Activated CD8-positive, alpha-beta T cell treated with anti-CD3 and anti-CD28 coated beads, Interleukin-2, amount 10 ng/mL, durations not matched to agents 7 days and 5 days (primary cell): ENCODE measurements at regions not wholly inside any gene's neighbourhood (a gene's known extent, or its start where the extent isn't known, plus 50 kb on each side); places are given as distances from the start of the nearest gene placed in this dataset.

Source experiments
- ATAC-seq: fragments of 150-1000 bp; cut with Tn5 transposase; one replicate; pipeline ENCODE4 v1.10.0; 2021; ENCODE audit warnings: moderate library complexity
- CTCF ChIA-PET: fragments of 350-600 bp; sonication (Branson Sonifier 250); formaldehyde crosslinking; loops from one replicate; lab custom pipeline; 2021; ENCODE audit warnings: antibody characterized with exemption; lab: Charles Lee
- POLR2A ChIA-PET: fragments of 350-600 bp; sonication (Branson Sonifier 250); formaldehyde crosslinking; loops from one replicate; lab custom pipeline; 2021; ENCODE audit warnings: antibody characterized with exemption; lab: Charles Lee
- DNase-seq: peaks from one replicate; pipeline ENCODE4 v3.0.0-alpha.2; 2020
- H3K27ac Mint-ChIP-seq: one replicate; pipeline ENCODE4 v1.8.0; 2021; ENCODE audit warnings: mild to moderate bottlenecking, mixed read lengths
- H3K27me3 Mint-ChIP-seq: one replicate; pipeline ENCODE4 v1.8.0; 2021; ENCODE audit warnings: low read depth, mixed read lengths
- H3K36me3 Mint-ChIP-seq: one replicate; pipeline ENCODE4 v1.8.0; 2021; ENCODE audit warnings: low read depth, mixed read lengths
- H3K4me1 Mint-ChIP-seq: one replicate; pipeline ENCODE4 v1.8.0; 2021; ENCODE audit warnings: low read depth, mixed read lengths
- H3K4me3 Mint-ChIP-seq: one replicate; pipeline ENCODE4 v1.8.0; 2021; ENCODE audit warnings: mild to moderate bottlenecking, mixed read lengths
- H3K9me3 Mint-ChIP-seq: one replicate; pipeline ENCODE4 v1.8.0; 2022; ENCODE audit warnings: mixed read lengths; ENCODE audit not compliant: insufficient read depth

- ATAC-seq (no peak), DNase-seq (no peak)
- H3K36me3 Mint-ChIP-seq: no peaks in the 10 kb centered on the region
- no peak overlapping the region for H3K4me3 Mint-ChIP-seq
- no peaks in the 10 kb centered on the region for H3K27me3 Mint-ChIP-seq
- H3K4me1 Mint-ChIP-seq: no peaks in the 10 kb centered on the region
- ChIA-PET CTCF (no interaction called here), POLR2A (no interaction called here)
- no peak overlapping the region for H3K27ac Mint-ChIP-seq
- no peaks in the 10 kb centered on the region for H3K9me3 Mint-ChIP-seq
These were observed 457.4 kb upstream of the CDH4 start for GRCh38 chr20:60794674-60795073.

- ATAC-seq (no peak), DNase-seq (no peak)
- Mint-ChIP-seq H3K27me3 (no peaks in the 10 kb centered on the region), H3K9me3 (no peaks in the 10 kb centered on the region), H3K27ac (no peak overlapping the region), H3K4me1 (no peaks in the 10 kb centered on the region), H3K4me3 (no peak overlapping the region), H3K36me3 (no peaks in the 10 kb centered on the region)
- ChIA-PET CTCF (no interaction called here), POLR2A (no interaction called here)
These were observed 456.4 kb upstream of the CDH4 start for GRCh38 chr20:60795651-60796050.

- no peak for ATAC-seq
- Mint-ChIP-seq H3K4me3 (no peak overlapping the region), H3K27ac (no peak overlapping the region), H3K9me3 (no peaks in the 10 kb centered on the region), H3K36me3 (no peaks in the 10 kb centered on the region), H3K4me1 (no peaks in the 10 kb centered on the region), H3K27me3 (no peaks in the 10 kb centered on the region)
- POLR2A ChIA-PET: no interaction called here
- no peak for DNase-seq
- CTCF ChIA-PET: no interaction called here
These were observed 451.9 kb upstream of the CDH4 start for GRCh38 chr20:60800185-60800584.

- ChIA-PET CTCF (no interaction called here), POLR2A (no interaction called here)
- H3K4me1 Mint-ChIP-seq: no peaks in the 10 kb centered on the region
- H3K27ac Mint-ChIP-seq: no peak overlapping the region
- no peak overlapping the region for H3K4me3 Mint-ChIP-seq
- H3K27me3 Mint-ChIP-seq: no peaks in the 10 kb centered on the region
- DNase-seq (no peak), ATAC-seq (no peak)
- no peaks in the 10 kb centered on the region for H3K9me3 Mint-ChIP-seq
- no peaks in the 10 kb centered on the region for H3K36me3 Mint-ChIP-seq
These were observed 449.4 kb upstream of the CDH4 start for GRCh38 chr20:60802676-60803075.

- Mint-ChIP-seq H3K27ac (no peak overlapping the region), H3K4me1 (no peaks in the 10 kb centered on the region), H3K27me3 (no peaks in the 10 kb centered on the region), H3K36me3 (no peaks in the 10 kb centered on the region), H3K4me3 (no peak overlapping the region), H3K9me3 (no peaks in the 10 kb centered on the region)
- ATAC-seq (no peak), DNase-seq (no peak)
- CTCF ChIA-PET: no interaction called here
- POLR2A ChIA-PET: no interaction called here
These were observed 448.6 kb upstream of the CDH4 start for GRCh38 chr20:60803335-60804055.

- Mint-ChIP-seq H3K9me3 (no peaks in the 10 kb centered on the region), H3K36me3 (no peaks in the 10 kb centered on the region), H3K27ac (no peak overlapping the region), H3K4me3 (no peak overlapping the region), H3K27me3 (no peaks in the 10 kb centered on the region), H3K4me1 (no peaks in the 10 kb centered on the region)
- DNase-seq (no peak), ATAC-seq (no peak)
- ChIA-PET CTCF (no interaction called here), POLR2A (no interaction called here)
These were observed 447.7 kb upstream of the CDH4 start for GRCh38 chr20:60804240-60804917.

- DNase-seq (no peak), ATAC-seq (no peak)
- Mint-ChIP-seq H3K4me3 (no peak overlapping the region), H3K36me3 (no peaks in the 10 kb centered on the region), H3K9me3 (no peaks in the 10 kb centered on the region), H3K27me3 (no peaks in the 10 kb centered on the region), H3K4me1 (no peaks in the 10 kb centered on the region), H3K27ac (no peak overlapping the region)
- ChIA-PET CTCF (no interaction called here), POLR2A (no interaction called here)
These were observed 447.0 kb upstream of the CDH4 start for GRCh38 chr20:60804918-60805630.

- no peak overlapping the region for H3K27ac Mint-ChIP-seq
- H3K36me3 Mint-ChIP-seq: no peaks in the 10 kb centered on the region
- H3K4me3 Mint-ChIP-seq: no peak overlapping the region
- DNase-seq: no peak
- CTCF ChIA-PET: no interaction called here
- no peaks in the 10 kb centered on the region for H3K4me1 Mint-ChIP-seq
- no peaks in the 10 kb centered on the region for H3K27me3 Mint-ChIP-seq
- POLR2A ChIA-PET: no interaction called here
- no peak for ATAC-seq
- H3K9me3 Mint-ChIP-seq: no peaks in the 10 kb centered on the region
These were observed 445.7 kb upstream of the CDH4 start for GRCh38 chr20:60806354-60806753.

GRCh38 chr20:60806824-60807223 lies 445.2 kb upstream of the CDH4 start:
- Mint-ChIP-seq H3K27ac (no peak overlapping the region), H3K4me1 (no peaks in the 10 kb centered on the region), H3K36me3 (no peaks in the 10 kb centered on the region), H3K27me3 (no peaks in the 10 kb centered on the region), H3K9me3 (no peaks in the 10 kb centered on the region), H3K4me3 (no peak overlapping the region)
- DNase-seq (no peak), ATAC-seq (no peak)
- POLR2A ChIA-PET: interaction anchor here (0.6 kb wide), 1 partner anchor 64 kb away, joined by 3 read pairs; no protein-coding TSS in a partner anchor
- CTCF ChIA-PET: no interaction called here

GRCh38 chr20:60808003-60808672 lies 443.9 kb upstream of the CDH4 start:
- POLR2A ChIA-PET: no interaction called here

GRCh38 chr20:60808701-60809100 lies 443.4 kb upstream of the CDH4 start:
- Mint-ChIP-seq H3K27ac (no peak overlapping the region), H3K36me3 (no peaks in the 10 kb centered on the region), H3K9me3 (no peaks in the 10 kb centered on the region), H3K4me1 (no peaks in the 10 kb centered on the region), H3K4me3 (no peak overlapping the region), H3K27me3 (no peaks in the 10 kb centered on the region)
- ChIA-PET CTCF (no interaction called here), POLR2A (no interaction called here)
- ATAC-seq (no peak), DNase-seq (no peak)

More at GRCh38 chr20:60808003-60808672, 443.9 kb upstream of the CDH4 start:
- CTCF ChIA-PET: no interaction called here
- Mint-ChIP-seq H3K4me1 (no peaks in the 10 kb centered on the region), H3K27ac (no peak overlapping the region), H3K27me3 (no peaks in the 10 kb centered on the region), H3K4me3 (no peak overlapping the region), H3K9me3 (no peaks in the 10 kb centered on the region), H3K36me3 (no peaks in the 10 kb centered on the region)
- ATAC-seq (no peak), DNase-seq (no peak)

GRCh38 chr20:60810561-60810960 lies 441.5 kb upstream of the CDH4 start:
- H3K27me3 Mint-ChIP-seq: no peaks in the 10 kb centered on the region
- DNase-seq (no peak), ATAC-seq (no peak)
- no peaks in the 10 kb centered on the region for H3K4me1 Mint-ChIP-seq
- POLR2A ChIA-PET: interaction anchor here (0.6 kb wide), 1 partner anchor 166 kb away, joined by 3 read pairs; no protein-coding TSS in a partner anchor
- no peak overlapping the region for H3K27ac Mint-ChIP-seq
- H3K4me3 Mint-ChIP-seq: no peak overlapping the region
- CTCF ChIA-PET: no interaction called here
- no peaks in the 10 kb centered on the region for H3K9me3 Mint-ChIP-seq
- no peaks in the 10 kb centered on the region for H3K36me3 Mint-ChIP-seq
